Stimulated activated CD8-positive, alpha-beta memory T cell treated with anti-CD3 and anti-CD28 coated beads, Interleukin-12 subunit alpha, Interleukin-12 subunit beta, amount 100 ng/mL, for 24 hours (primary cell): ENCODE measurements at regions not wholly inside any gene's neighbourhood (a gene's known extent, or its start where the extent isn't known, plus 50 kb on each side); places are given as distances from the start of the nearest gene placed in this dataset.

Source experiments
- DNase-seq: peaks from one replicate; pipeline ENCODE4 v3.0.0-alpha.2; 2020; ENCODE audit errors: extremely low read depth

- DNase-seq: no peak
Measured at GRCh38 chr13:73898899-73899298, 235.3 kb downstream of the KLF12 start.

- no peak for DNase-seq
Measured at GRCh38 chr13:73898276-73898675, 235.9 kb downstream of the KLF12 start.

GRCh38 chr13:73894995-73895571 is 239.1 kb downstream of the KLF12 start:
- DNase-seq: no peak

GRCh38 chr13:73893833-73894232 is 240.4 kb downstream of the KLF12 start:
- no peak for DNase-seq

GRCh38 chr13:73891805-73892204 is 242.4 kb downstream of the KLF12 start:
- no peak for DNase-seq

GRCh38 chr13:73883162-73883561 is 251.0 kb downstream of the KLF12 start:
- DNase-seq: no peak

GRCh38 chr13:73880365-73880764 is 253.8 kb downstream of the KLF12 start:
- no peak for DNase-seq

- no peak for DNase-seq
Measured at GRCh38 chr13:73879346-73880015, 254.7 kb downstream of the KLF12 start.

GRCh38 chr13:73877399-73877798 is 256.8 kb downstream of the KLF12 start:
- DNase-seq: no peak

GRCh38 chr13:73876323-73876722 is 257.9 kb downstream of the KLF12 start:
- DNase-seq: no peak

- DNase-seq: no peak
Measured at GRCh38 chr13:73873940-73874830, 260.0 kb downstream of the KLF12 start.

GRCh38 chr13:73872397-73872796 is 261.8 kb downstream of the KLF12 start:
- no peak for DNase-seq

GRCh38 chr13:73870970-73871935 is 263.0 kb downstream of the KLF12 start:
- no peak for DNase-seq

GRCh38 chr13:73870036-73870741 is 264.0 kb downstream of the KLF12 start:
- DNase-seq: no peak

- no peak for DNase-seq
Measured at GRCh38 chr13:73865027-73865426, 269.2 kb downstream of the KLF12 start.

- DNase-seq: no peak
Measured at GRCh38 chr13:73861136-73861535, 273.1 kb downstream of the KLF12 start.

GRCh38 chr13:73860501-73860900 is 273.7 kb downstream of the KLF12 start:
- DNase-seq: no peak

- DNase-seq: no peak
Measured at GRCh38 chr13:73859841-73860240, 274.4 kb downstream of the KLF12 start.

- DNase-seq: no peak
Measured at GRCh38 chr13:73857106-73857505, 277.1 kb downstream of the KLF12 start.

- no peak for DNase-seq
Measured at GRCh38 chr13:73851104-73851503, 283.1 kb downstream of the KLF12 start.
